H1 (cell line): ENCODE measurements at regions not wholly inside any gene's neighbourhood (a gene's known extent, or its start where the extent isn't known, plus 50 kb on each side); places are given as distances from the start of the nearest gene placed in this dataset.
"Not testable (repeated sequence)": the region's sequence is repeated elsewhere in the genome, so short reads cannot be mapped to it uniquely, and the experiment has no call there.

Experiments used
- CTCF ChIA-PET: fragments of 300-600 bp; sonication (Branson Sonifier 250); formaldehyde crosslinking; loops from one replicate; lab custom pipeline; 2021; ENCODE audit not compliant: partially characterized antibody; lab: Charles Lee
- POLR2A ChIA-PET: fragments of 300-600 bp; sonication (Branson Sonifier 250); formaldehyde crosslinking; loops from one replicate; lab custom pipeline; 2021; ENCODE audit warnings: inconsistent platforms; ENCODE audit not compliant: partially characterized antibody; lab: Charles Lee
- DNase-seq, 2 experiments: peaks; one replicate each; pipeline versions ENCODE4 v3.0.0 to v3.0.0-alpha.2; 2010 to 2022; ENCODE audit warnings: low spot score in 2 of 2, low read depth in 1 of 2, mixed read lengths in 1 of 2
- FAIRE-seq: peaks from 2 replicates; lab custom pipeline; 2011; peaks lifted over from hg19 to GRCh38; lab: Jason Lieb, UNC
- H2AFZ ChIP-seq: 2 replicates; pipeline ENCODE4 v1.8.1; 2012; ENCODE audit warnings: low read length, inconsistent platforms
- H2AK5ac ChIP-seq: 2 replicates; pipeline ENCODE4 v1.6.1; 2013; ENCODE audit warnings: low read depth, low read length
- H2BK120ac ChIP-seq: replicated peaks from 2 replicates; pipeline ENCODE3; 2013; ENCODE audit warnings: low read depth, low read length, inconsistent platforms
- H2BK12ac ChIP-seq: 2 replicates; pipeline ENCODE4 v1.6.1; 2013; ENCODE audit warnings: low read depth, low read length
- H2BK15ac ChIP-seq: 2 replicates; pipeline ENCODE4 v1.6.1; 2013; ENCODE audit warnings: low read length
- H2BK20ac ChIP-seq: 2 replicates; pipeline ENCODE4 v1.6.1; 2013; ENCODE audit warnings: low read length
- H2BK5ac ChIP-seq: 2 replicates; pipeline ENCODE4 v1.6.1; 2013; ENCODE audit warnings: low read depth, low read length
- H3K14ac ChIP-seq: 2 replicates; pipeline ENCODE4 v1.6.1; 2013; ENCODE audit warnings: inconsistent platforms; ENCODE audit not compliant: insufficient read length
- H3K18ac ChIP-seq: 2 replicates; pipeline ENCODE4 v1.6.1; 2013; ENCODE audit warnings: low read length; ENCODE audit errors: extremely low read depth
- H3K23ac ChIP-seq: 2 replicates; pipeline ENCODE4 v1.6.1; 2013; ENCODE audit warnings: inconsistent platforms; ENCODE audit not compliant: insufficient read length
- H3K23me2 ChIP-seq: 2 replicates; pipeline ENCODE4 v1.6.1; 2013; ENCODE audit warnings: low read depth, low read length
- H3K27ac ChIP-seq: 2 replicates; pipeline ENCODE4 v1.6.1; 2011; ENCODE audit warnings: low read depth, low read length, inconsistent platforms
- H3K27me3 ChIP-seq, 4 experiments: replicated peaks in 1 of 4; 1 replicate in 1 of 4; 2 replicates in 3 of 4; pipeline versions ENCODE4 v1.6.1 to v1.8.1; 2011 to 2013; ENCODE audit warnings: low read length in 3 of 4, mild to moderate bottlenecking in 3 of 4, inconsistent platforms in 2 of 4, mixed read lengths in 2 of 4, moderate library complexity in 1 of 4; ENCODE audit not compliant: control insufficient read depth in 3 of 4, insufficient read depth in 3 of 4; ENCODE audit errors: extremely low read depth in 1 of 4
- H3K36me3 ChIP-seq, 4 experiments: 2 replicates each; pipeline versions ENCODE4 v1.6.1 to v1.8.1; 2011 to 2013; ENCODE audit warnings: mild to moderate bottlenecking in 4 of 4, low read length in 3 of 4, moderate library complexity in 2 of 4, control low read depth in 1 of 4, inconsistent platforms in 1 of 4; ENCODE audit not compliant: insufficient read depth in 4 of 4, control insufficient read depth in 2 of 4
- H3K4ac ChIP-seq: replicated peaks from 2 replicates; pipeline ENCODE3; 2013; ENCODE audit warnings: low read length, low read depth, mixed read lengths, inconsistent platforms; ENCODE audit not compliant: insufficient read length
- H3K4me1 ChIP-seq, 4 experiments: replicated peaks in 1 of 4; 1 replicate in 1 of 4; 2 replicates in 3 of 4; pipeline versions ENCODE4 v1.6.1 to v1.8.1; 2011 to 2013; ENCODE audit warnings: low read length in 3 of 4, inconsistent platforms in 2 of 4, mixed read lengths in 1 of 4; ENCODE audit not compliant: insufficient read depth in 4 of 4, control insufficient read depth in 3 of 4
- H3K4me2 ChIP-seq, 2 experiments: 2 replicates each; pipeline versions ENCODE4 v1.6.1 to v1.8.1; 2011 to 2013; ENCODE audit warnings: low read depth in 2 of 2, low read length in 2 of 2, control low read depth in 1 of 2, inconsistent platforms in 1 of 2, mild to moderate bottlenecking in 1 of 2; ENCODE audit not compliant: insufficient read depth in 1 of 2
- H3K4me3 ChIP-seq, 4 experiments: fragments of 200-600, 300-600 bp in 1 of 4; sonication (generic), shearing (Covaris generic), sonication (Bioruptor Twin) in 1 of 4; 2 replicates each; pipeline versions ENCODE4 v1.5.1 to v1.8.1; 2011 to 2016; ENCODE audit warnings: low read length in 4 of 4, low read depth in 3 of 4, control low read depth in 2 of 4, inconsistent platforms in 2 of 4, mild to moderate bottlenecking in 2 of 4, mixed read lengths in 1 of 4, moderate library complexity in 1 of 4; ENCODE audit not compliant: insufficient read depth in 2 of 4; ENCODE audit errors: extremely low read depth in 1 of 4
- H3K56ac ChIP-seq: replicated peaks from 2 replicates; pipeline ENCODE3; 2013; ENCODE audit warnings: low read depth, mild to moderate bottlenecking, mixed read lengths, low read length, inconsistent platforms; ENCODE audit not compliant: insufficient read length
- H3K79me1 ChIP-seq: 2 replicates; pipeline ENCODE4 v1.6.1; 2013; ENCODE audit warnings: low read depth, low read length, control low read depth
- H3K79me2 ChIP-seq, 2 experiments: 2 replicates each; pipeline versions ENCODE4 v1.6.1 to v1.8.1; 2012 to 2013; ENCODE audit warnings: low read length in 2 of 2, mild to moderate bottlenecking in 2 of 2, inconsistent platforms in 1 of 2; ENCODE audit not compliant: insufficient read depth in 2 of 2, control insufficient read depth in 1 of 2
- H3K9ac ChIP-seq, 4 experiments: replicated peaks in 1 of 4; 1 replicate in 1 of 4; 2 replicates in 3 of 4; pipeline versions ENCODE4 v1.6.1 to v1.8.1; 2011 to 2013; ENCODE audit warnings: low read depth in 3 of 4, low read length in 3 of 4, control low read depth in 2 of 4, mild to moderate bottlenecking in 2 of 4, moderate library complexity in 2 of 4, inconsistent platforms in 1 of 4; ENCODE audit errors: extremely low read depth in 1 of 4
- H3K9me3 ChIP-seq, 2 experiments: 2 replicates each; pipeline versions ENCODE4 v1.6.1 to v1.8.1; 2012 to 2013; ENCODE audit warnings: mild to moderate bottlenecking in 2 of 2, moderate library complexity in 2 of 2, control low read depth in 1 of 2, inconsistent platforms in 1 of 2, low read depth in 1 of 2, low read length in 1 of 2, mixed read lengths in 1 of 2; ENCODE audit not compliant: insufficient read depth in 2 of 2
- H4K20me1 ChIP-seq, 2 experiments: replicated peaks in 1 of 2; 2 replicates each; pipeline versions ENCODE3 to v1.8.1; 2011 to 2013; ENCODE audit warnings: inconsistent platforms in 2 of 2, low read length in 2 of 2, mild to moderate bottlenecking in 1 of 2; ENCODE audit not compliant: insufficient read depth in 2 of 2, control insufficient read depth in 1 of 2
- H4K5ac ChIP-seq: 2 replicates; pipeline ENCODE4 v1.6.1; 2013; ENCODE audit warnings: low read length, low read depth, mixed read lengths, inconsistent platforms; ENCODE audit not compliant: insufficient read length
- H4K8ac ChIP-seq: 2 replicates; pipeline ENCODE4 v1.8.0; 2013; ENCODE audit warnings: mild to moderate bottlenecking, moderate library complexity, low read length, inconsistent platforms; ENCODE audit not compliant: insufficient read depth; ENCODE audit errors: extremely low read depth
- H4K91ac ChIP-seq: replicated peaks from 2 replicates; pipeline ENCODE3; 2013; ENCODE audit warnings: low read length, mixed read lengths, inconsistent platforms; ENCODE audit not compliant: insufficient read length
- whole genome bisulfite sequencing, 2 experiments: shearing (Covaris generic) in 1 of 2; methylation state at CpG; one replicate each; pipeline versions ENCODE4 v1.1.6 to v1.1.7; 2013 to 2015; ENCODE audit warnings: low lambda C conversion rate in 2 of 2, mixed read lengths in 2 of 2, inconsistent platforms in 1 of 2, low coverage in 1 of 2, missing lambda C conversion rate in 1 of 2; ENCODE audit not compliant: insufficient replicate concordance in 2 of 2, insufficient coverage in 1 of 2, insufficient read length in 1 of 2; ENCODE audit errors: extremely low coverage in 1 of 2, missing lambda C conversion rate in 1 of 2; 5-methylcytosine and 5-hydroxymethylcytosine counted together

GRCh38 chr20:53804308-53804707 is 210.7 kb upstream of the ZNF217 start:
- CTCF ChIA-PET, H3K27me3 ChIP-seq, H2AFZ ChIP-seq, H3K79me2 ChIP-seq, H4K20me1 ChIP-seq, H4K8ac ChIP-seq, H3K9ac ChIP-seq, H2BK15ac ChIP-seq, H3K14ac ChIP-seq, H2BK5ac ChIP-seq, H3K79me1 ChIP-seq, POLR2A ChIA-PET, H3K4ac ChIP-seq, H3K9me3 ChIP-seq, H4K5ac ChIP-seq, H3K4me2 ChIP-seq, H2BK12ac ChIP-seq, DNase-seq, FAIRE-seq, H3K36me3 ChIP-seq, H4K91ac ChIP-seq, H2BK20ac ChIP-seq, H3K4me1 ChIP-seq, H2BK120ac ChIP-seq, H3K18ac ChIP-seq, H3K4me3 ChIP-seq, H3K23me2 ChIP-seq, H2AK5ac ChIP-seq, H3K23ac ChIP-seq, H3K27ac ChIP-seq, H3K56ac ChIP-seq: not testable (repeated sequence)
- WGBS, 2 experiments: 75% methylated on average over 7 of the region's 7 CpGs; no CpG with 5 or more reads in 1 of the 2 experiments
